SK-N-SH treated with all-trans-retinoic acid at 6 μM for 48 hours (cell line): ENCODE measurements at regions not wholly inside any gene's neighbourhood (a gene's known extent, or its start where the extent isn't known, plus 50 kb on each side); places are given as distances from the start of the nearest gene placed in this dataset.

Experiments
- CSRNP3 ChIP-seq: fragments of 250-450 bp; sonication (Bioruptor Pico); IDR thresholded peaks from 2 replicates; pipeline ENCODE4 v1.5.1; 2021; ENCODE audit warnings: mild to moderate bottlenecking, moderate library complexity
- PATZ1 ChIP-seq: fragments of 250-450 bp; sonication (Bioruptor Pico); IDR thresholded peaks from 2 replicates; pipeline ENCODE4 v1.8.0; 2020; ENCODE audit warnings: mild to moderate bottlenecking, moderate library complexity, borderline replicate concordance
- RARB ChIP-seq: fragments of 250-450 bp; sonication (Bioruptor Pico); IDR thresholded peaks from 2 replicates; pipeline ENCODE4 v1.8.0; 2021; ENCODE audit warnings: mild to moderate bottlenecking, moderate library complexity
- ZFP3 ChIP-seq: fragments of 250-450 bp; sonication (Bioruptor Pico); IDR thresholded peaks from 2 replicates; pipeline ENCODE4 v1.5.0; 2020; ENCODE audit warnings: mild to moderate bottlenecking, moderate library complexity

GRCh38 chr1:106063510-106063909 is 993.0 kb upstream of the PRMT6 start:
- no peak for TF ChIP-seq CSRNP3 (CRISPR knock-in tag)
- no peak for TF ChIP-seq RARB
- no peak for TF ChIP-seq ZFP3 (CRISPR knock-in tag)
- TF ChIP-seq PATZ1 (CRISPR knock-in tag), result no peak
